GM18517 (cell line): ENCODE measurements at regions not wholly inside any gene's neighbourhood (a gene's known extent, or its start where the extent isn't known, plus 50 kb on each side); places are given as distances from the start of the nearest gene placed in this dataset.
"Not testable (repeated sequence)": the region's sequence is repeated elsewhere in the genome, so short reads cannot be mapped to it uniquely, and the experiment has no call there.

ENCODE experiments used
- ATAC-seq: cut with Tn5 transposase; IDR thresholded peaks from one replicate; pipeline ENCODE4 v1.9.1; 2021; ENCODE audit warnings: mild to moderate bottlenecking, moderate library complexity; ENCODE audit not compliant: unreplicated experiment

DNA sequence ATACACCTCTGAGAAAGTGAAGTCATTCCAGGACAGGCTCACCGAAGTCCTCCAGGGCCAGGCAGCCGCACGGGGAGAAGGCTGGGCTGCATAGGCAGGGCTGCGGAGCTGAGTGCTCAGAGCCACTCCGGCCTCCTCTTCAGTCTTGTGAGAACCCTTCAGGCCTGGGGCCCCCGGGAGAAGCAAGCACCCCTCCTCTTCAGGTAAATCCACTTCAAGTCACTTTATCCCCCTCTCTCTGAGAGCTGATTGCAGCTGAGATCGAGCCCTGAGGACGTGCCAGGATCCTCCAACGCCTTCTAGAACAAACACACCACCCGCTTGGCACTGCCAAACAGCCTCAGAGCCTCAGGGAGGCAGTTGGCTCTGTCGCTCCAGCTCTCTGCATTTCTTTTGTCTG, 1526.3 kb downstream of the BRD1 start:
- no peak for ATAC-seq

DNA sequence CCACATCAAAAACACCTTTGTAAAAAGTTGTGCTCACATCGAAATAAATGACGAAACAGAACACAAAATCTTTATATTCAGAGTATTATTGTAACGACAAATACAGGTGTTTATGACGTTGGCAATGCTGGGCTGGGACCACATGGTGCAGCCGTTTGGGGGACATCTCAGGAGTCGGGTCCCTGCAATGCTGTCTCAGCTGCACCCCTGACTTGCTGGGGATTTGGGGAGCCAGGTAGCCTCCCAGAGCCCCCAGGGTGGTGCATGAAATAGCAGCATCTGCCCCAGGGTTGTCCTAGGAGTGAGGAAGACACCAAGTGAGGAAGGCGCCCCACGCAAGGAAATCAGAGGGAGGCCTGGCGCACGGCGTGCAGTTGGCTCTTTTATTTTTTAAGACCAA, 1526.8 kb downstream of the BRD1 start:
- no peak for ATAC-seq

DNA sequence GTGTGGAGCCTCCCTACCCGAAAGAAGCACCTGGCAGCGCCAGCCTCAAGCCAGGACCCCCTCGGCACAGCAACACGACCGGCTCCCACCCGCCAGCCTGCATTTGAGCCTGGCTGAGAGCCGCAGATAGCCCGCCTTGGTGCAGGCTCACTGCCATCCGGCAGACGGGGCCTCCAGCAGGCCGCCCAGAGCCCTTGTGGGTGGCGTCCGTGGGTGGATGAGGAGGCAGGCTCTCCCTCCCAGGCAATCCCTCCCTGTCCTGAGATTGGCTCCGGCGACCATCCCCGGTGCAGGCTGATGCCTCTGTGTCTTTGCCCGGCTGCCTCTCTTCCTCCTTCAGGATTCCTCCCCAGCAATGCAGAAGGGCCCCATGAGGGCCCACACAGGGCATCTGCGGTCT, 1527.9 kb downstream of the BRD1 start:
- ATAC-seq: no peak

DNA sequence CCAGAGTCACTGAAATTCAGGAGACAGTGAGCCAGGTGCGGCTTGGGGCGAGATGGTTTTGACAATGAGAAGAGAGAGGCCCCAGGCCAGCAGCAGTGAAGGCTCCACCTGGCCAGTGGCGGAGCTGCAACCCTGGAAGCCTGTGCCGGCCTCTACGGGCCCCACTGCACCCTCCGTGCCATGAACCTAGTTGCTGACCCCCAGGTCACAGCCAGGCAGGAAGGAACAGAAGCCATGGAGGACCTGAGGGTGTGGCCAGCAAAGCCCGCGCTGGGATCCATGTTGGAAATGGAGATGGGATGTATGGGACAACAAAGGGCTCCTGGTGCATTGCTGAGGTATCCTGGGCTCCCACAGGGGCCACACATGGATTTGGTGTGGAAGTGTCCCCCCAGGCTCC, 1528.5 kb downstream of the BRD1 start:
- no peak for ATAC-seq

DNA sequence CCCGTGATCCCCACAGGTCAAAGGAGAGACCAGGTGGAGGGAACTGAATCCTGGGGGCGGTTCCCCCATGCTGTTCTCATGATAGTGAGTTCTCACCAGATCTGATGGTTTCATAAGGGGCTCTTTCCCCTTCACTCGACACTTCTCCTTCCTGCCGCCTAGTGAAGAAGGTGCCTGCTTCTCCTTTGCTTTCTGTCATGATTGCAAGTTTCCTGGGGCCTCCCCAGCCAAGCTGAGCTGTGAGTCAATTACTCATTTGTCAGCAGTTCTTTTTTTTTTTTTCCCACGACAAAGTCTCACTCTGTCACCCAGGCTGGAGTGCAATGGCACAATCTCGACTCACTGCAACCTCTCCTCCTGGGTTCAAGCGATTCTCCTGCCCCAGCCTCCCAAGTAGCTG, 1530.4 kb downstream of the BRD1 start:
- ATAC-seq: no peak

DNA sequence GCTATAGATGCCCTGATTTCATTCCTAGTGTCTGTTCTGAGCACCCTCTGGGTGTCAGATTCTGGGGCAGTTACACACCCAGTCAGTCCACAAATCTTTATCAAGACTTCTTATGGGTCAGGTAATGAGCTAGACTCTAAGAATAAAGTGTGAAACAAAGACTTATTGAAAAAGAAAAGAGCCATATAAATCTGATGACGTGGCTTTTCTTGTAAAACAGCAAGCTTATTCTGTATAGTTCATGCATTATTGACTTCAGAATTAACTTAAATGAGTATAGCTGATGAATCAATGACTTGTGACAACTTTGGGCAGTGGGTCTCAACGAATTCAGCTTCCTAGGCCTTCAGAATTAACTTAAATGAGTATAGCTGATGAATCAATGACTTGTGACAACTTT, 1527.5 kb downstream of the TBC1D22A start:
- ATAC-seq: not testable (repeated sequence)

DNA sequence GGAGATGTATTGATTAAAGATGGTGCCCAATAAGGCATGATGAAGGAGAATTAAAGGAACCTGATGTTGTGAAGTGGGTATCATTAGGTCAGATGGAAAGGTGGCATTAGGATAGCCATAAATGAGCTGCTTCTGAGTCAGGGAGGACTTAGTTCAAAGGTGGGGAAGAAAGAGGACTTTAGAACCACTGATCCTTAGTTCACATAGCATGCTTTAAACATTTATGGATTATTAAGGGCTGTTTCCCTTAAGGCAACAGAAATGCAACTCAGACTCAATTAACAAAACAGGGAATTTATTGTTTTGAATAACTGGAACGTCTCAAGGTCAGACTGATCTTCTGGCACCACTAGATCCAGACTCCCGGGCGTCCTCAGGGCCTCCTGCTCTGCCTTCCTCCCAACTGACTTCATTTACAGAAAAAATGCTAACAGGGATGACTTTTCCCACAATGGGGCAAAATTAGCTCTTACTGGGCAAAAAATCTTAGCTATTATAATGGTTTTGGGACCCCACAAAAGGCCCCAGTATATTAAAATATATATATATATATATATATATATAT, 1526.0 kb downstream of the TBC1D22A start:
- ATAC-seq: no peak

DNA sequence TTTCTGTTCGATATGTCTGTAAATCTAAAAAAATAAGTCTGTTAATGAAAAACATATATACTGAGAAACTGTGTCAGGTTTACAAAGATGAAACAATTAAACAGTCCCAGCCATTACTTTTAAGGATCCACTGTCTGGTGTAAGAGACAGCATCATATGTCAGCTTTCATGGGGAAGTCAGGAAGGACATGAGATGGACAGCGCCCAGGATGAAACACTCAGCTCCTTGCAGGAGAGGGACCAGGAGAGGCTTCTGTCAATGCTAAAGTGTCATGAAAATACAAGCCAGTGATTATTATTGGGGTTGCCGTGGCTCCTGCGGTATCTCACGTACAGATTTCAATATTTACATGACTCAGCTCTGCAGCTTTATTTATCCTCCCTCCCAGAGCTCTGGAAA, 1524.6 kb downstream of the TBC1D22A start:
- no peak for ATAC-seq

DNA sequence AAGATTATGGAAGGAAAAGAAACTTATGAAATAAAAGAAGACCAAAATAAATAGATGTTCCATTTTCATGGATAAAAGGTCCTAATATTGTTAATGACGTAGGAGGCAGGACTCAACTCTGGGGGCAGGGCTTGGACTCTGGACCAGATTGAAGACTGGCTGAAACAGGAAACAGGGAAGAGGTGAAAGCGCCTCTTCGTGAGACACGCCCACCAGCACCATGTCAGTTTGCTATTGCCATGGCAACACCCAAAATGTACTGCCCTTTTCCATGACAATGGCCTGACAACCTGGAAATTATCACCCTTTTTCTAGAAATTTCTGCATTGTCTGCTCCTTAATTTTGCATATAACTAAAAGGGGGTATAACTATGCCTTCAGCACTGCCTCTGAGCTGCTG, 1522.2 kb downstream of the TBC1D22A start:
- no peak for ATAC-seq

DNA sequence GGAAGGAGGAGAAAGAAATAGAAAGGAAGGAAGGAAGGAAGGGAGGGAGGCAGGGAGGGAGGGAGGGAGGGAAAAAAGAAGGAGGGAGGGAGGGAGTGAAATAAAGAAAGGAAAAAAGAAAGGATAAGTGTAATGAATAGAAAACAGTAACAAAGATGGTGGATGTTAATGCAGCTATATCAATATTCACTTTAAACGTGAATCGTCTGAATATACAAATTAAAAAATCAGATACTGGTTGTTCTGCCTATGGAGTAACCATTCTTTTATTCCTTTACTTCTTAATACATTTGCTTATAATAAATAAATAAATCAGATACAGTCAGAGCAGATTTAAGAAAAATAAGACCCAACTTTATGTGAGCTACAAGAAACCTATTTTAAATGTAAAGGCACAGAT, 1520.4 kb downstream of the TBC1D22A start:
- ATAC-seq: no peak

DNA sequence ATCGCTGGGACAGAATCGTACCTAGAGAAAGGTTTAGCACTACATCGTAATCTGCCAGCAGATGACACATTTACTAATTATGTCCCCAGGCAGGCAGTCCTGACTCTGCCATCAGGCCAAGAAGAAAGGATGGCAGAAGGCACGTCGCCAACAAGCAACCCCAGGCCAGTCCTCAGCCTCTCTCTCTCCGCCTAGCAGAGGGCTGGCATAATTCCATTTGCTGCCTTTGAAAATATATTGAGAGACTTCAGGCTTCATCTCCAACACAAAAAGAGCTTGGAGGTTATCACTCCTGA, 1517.0 kb downstream of the TBC1D22A start:
- no peak for ATAC-seq

DNA sequence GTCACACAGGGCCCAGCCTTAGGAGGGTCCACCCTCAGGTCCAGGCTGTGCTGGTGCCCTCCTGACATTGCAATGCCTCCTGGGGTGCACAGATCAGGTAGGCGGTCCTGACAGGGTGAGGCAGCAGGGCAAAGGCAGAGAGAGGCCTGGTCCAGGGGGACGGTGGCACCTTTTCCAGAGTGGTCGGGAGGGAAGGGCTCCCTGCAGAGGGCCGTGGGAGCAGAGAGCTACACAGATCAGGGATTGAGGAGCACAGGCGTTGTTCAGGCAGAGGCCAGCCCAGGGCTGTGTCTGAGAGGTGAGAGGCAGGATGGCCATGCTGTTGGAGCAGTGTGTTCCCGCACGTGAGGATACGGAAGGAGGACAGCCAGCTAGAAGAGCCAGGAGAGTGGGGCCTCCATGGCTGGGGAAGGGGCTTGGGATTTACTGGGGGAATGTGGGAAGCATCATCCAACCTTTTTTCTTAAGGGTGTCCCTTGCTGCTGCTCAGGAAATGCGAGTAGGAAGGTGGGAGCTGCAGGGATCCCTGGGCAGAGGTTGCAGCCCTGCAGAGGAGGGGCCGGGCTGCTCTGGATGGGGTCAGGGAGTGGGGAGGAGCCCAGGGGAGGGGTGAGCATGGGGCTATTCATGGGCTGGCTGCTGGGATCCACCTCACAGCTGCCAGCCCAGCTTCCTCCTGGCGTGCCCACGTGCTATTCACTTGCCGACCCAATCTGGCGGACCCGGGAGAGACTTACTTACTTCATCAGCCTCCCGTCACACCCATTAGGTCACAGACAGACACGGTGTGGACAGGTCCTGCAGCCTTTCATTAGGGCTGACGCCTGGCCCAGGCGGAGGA, 1516.4 kb downstream of the TBC1D22A start:
- ATAC-seq: no peak

DNA sequence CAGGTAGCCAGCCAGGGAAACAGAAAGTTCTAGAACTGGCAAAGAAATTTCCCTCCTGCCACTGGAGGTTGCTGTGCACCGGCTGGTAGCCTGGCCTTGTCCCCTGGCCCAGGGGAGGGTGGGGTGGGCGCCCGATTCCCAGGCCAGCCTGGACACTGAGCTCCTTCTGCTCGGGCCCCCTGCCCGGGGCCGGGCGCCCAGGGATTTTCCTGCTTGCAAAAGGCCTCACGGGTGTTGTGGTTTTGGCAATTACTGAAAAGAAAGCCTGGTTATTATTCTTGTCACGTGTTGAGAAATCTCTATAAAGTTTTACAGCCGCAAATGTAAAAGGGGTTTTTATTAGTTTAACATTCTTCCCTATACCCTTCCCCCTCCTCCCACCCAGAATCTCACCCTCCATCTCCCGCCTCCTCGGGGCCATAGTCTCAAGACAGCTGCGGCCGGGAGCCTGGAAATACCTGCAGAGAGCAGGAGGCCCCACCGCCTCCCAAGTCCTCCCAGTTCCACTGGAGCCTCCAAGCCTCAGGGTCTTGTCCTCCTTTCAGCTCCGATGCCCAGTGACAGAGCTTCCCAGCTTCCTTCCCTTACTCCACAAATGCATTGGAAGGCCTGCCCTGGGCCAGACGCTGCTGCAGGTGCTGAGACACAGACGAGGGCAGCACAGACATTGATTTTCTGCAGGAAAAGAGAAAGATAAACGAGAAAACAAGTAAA, 1515.6 kb downstream of the TBC1D22A start:
- no peak for ATAC-seq

DNA sequence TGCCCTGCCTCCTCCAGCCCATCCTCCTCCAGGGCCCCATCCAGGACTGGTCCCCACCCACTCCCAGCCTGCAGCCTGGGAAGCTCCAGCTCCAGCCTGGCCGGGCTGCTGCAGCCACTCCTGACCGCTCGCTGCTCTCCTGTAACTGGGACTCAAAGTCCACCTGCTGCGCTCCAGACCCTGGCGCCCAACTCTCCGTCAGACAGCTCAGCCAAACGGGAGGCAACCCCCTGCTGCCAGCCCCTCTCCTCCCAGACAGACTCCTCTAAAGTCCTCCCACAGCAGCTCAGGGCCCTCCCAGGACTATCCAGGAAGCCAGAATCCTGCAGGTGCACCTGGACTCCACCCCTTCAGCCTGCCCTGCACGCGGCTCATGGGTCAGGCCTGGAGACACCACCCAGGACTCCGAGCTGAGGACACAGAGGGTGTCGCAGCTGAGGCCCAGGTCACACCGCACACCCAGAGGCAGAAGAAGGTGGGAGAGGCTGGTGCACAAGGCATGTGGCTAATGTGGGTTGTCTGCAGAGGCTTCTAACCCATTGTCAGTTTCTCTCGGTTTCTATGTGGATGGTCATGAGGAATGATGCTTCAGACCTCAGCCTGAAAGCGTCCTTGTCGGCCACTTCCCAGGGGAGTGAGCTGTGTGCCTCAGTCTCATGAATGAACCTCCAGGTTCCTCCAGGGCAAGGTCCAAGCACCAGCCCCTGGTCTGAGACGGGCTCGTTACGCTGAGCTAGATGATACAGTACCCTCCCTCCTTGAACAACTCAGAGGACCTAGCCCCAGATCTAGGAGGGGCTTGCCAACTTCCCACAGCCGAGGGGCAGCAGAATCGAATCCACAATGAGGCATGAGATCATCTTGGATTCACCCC, 1514.8 kb downstream of the TBC1D22A start:
- no peak for ATAC-seq

DNA sequence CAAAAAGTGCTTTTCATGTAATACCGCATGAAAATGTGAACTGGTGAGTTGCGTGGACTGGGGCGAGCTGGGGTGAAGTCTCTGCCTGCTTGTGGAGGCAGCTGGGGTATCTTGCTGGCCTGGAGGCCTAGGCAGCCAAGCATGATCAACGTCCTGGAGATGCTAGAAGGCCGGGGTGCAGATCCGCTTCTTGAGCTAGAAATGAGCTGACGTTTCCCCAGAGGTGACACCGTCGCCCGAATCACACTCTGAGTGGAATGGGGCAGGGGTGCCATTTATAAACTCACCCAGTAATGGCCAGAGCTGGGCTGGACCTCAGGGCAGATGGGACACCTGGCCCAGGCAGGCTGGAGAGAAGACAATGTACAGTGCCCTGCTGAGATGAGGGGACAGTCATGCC, 1513.0 kb downstream of the TBC1D22A start:
- ATAC-seq: no peak

DNA sequence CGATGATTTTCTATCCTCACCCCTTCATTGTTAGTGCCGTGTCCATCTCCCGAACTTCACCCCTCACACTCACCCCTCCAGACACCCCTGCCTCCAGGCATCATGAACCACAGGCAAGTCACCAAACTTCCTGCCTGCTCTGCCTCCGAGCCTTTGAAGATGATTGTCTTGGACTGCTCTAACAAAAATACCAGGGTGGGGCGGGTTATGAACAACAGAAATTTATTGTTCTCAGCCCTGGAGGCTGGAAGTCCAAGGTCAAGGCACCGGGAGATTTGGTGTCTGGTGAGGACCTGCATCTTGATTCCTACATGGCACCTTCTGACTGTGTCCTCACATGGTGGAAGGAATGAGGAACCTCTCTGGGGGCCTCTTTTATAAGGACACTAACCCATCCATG, 1508.3 kb downstream of the TBC1D22A start:
- no peak for ATAC-seq

DNA sequence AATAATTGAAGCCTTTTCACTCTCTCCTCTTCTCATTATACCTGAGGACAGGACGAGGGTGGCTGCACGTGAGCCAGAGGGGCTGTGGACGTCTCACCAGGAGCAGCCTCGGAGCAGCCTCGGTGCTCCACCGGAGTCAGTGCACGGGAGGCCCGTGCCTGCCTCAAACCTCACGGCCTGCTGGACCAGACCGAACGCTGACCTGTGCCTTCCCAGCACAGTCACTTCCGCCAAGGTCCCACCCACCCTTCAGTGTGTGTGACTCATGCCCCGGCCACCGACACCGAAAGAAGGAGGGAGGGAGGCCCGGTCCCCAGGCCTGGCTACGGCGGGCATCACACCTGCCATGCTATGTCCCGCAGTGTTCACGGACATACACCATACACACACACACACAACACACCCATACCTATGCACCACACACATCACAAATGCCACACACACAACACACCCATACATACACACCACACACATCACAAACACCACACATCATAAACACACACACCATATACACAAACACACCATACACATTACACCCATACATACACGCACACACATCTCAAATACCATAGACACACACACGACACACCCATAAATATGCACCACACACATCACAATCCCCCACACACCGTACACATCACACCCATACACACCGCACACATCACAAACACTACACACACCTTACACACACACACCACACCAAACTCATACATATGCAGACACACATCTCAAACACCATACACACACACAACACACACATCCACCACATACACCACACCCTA, 1506.5 kb downstream of the TBC1D22A start:
- no peak for ATAC-seq

DNA sequence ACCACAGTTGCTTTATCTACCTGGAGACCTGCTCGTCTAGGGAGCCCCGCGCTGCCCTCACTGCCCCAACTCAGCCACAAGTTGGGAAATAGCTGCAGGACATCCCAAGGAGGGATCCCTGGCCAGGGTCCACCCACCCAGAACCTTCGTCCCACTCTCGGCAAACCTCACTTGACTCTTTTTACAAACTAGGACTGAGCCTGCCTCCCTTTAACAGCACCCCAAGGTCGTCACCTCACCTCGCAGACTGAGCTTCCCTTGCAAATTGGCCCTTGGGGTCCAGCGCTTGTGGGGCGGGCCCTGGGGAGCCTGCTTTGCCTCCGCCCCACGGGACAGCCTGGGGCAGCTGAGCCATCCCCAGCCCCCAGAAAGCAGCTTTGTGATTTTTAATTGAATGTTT, 1505.8 kb downstream of the TBC1D22A start:
- no peak for ATAC-seq

DNA sequence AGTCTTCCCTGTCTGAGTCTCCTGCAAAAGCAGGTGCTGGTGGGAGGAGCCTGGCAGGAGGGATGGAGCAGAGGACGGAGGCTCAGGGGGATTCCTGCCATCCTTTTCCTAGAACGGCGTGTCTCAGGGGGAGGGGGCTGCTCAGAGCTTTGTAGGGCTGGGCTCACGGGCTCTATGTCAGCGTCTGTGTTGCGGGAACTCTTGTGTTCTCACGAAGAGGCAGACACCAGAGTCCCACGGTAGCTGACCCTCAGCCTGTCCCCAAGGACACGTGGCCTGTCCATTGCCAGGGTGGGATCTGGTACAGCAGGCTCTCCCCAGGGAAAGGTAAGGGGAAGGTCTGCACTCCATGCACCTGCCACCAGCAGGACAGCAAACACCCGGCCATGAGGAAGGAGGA, 1505.2 kb downstream of the TBC1D22A start:
- no peak for ATAC-seq

DNA sequence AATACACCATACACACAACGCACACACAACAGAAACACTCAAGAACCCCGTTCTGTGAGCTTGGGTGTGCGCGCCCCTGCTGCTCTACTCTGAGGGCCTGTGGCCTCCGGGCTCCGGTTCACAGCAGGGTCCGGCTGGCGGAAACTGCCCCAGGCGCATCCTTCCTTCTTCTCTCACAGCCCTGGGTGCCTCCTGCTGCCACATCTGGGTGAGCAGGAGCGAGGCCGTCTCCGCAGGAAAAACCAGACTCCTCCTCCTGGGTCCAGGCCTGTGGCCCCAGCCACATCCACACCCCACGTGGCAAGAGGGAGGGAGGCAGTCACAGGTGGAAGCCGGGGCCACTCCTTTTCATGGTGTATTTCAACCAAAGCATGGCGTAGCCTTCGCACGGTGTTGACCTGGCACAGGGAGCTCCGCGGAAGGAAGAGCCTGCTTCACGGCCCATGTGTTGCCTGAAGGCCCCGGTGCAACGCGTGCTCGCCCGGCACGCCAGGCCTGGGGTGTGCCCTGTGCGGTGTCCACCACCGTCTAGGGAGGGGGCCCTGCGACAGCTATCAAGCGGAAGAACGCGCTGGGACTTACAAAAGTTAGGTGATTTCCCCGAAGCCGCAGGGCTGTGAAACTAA, 1502.7 kb downstream of the TBC1D22A start:
- no peak for ATAC-seq
